Body of pancreas (tissue), 4 donors: ENCODE measurements at regions not wholly inside any gene's neighbourhood (a gene's known extent, or its start where the extent isn't known, plus 50 kb on each side); places are given as distances from the start of the nearest gene placed in this dataset.

Experiments used
- POLR2A ChIP-seq, 3 donors: fragments of 450-650 bp; IDR thresholded peaks; one replicate each; pipeline ENCODE4 v1.6.1; 2016; ENCODE audit warnings: antibody characterized with exemption in 3 of 3, mild to moderate bottlenecking in 2 of 3
- TF ChIP-seq, protein P1 (sequence below), 7 experiments: fragments of 450-650 bp in 4 of 7; fragments of 200-600 bp in 3 of 7; sonication (generic) in 3 of 7; IDR thresholded peaks; one replicate each; pipeline ENCODE4 v1.5.1; 2016 to 2019; ENCODE audit warnings: antibody characterized with exemption in 7 of 7

DNA sequence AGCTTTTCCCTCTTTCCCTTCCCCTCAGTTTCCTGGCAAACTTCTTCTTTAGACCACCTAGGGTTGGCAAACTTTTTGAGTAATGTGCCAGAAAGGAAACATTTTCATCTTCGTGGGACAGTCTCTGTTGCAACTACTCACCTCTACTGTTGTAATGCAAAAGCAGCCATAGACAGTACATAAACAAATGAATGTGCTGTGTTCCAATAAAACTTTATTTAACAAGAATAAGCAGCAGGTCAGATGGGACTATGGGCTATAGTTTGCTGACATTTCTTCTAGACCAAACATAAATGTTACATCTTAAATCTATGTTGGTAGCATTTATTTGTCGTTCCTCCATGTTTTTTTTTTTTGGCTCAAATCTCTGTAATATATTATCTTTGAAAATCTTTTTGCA, 552.4 kb downstream of the EDEM1 start:
- TF ChIP-seq, protein P1, sequence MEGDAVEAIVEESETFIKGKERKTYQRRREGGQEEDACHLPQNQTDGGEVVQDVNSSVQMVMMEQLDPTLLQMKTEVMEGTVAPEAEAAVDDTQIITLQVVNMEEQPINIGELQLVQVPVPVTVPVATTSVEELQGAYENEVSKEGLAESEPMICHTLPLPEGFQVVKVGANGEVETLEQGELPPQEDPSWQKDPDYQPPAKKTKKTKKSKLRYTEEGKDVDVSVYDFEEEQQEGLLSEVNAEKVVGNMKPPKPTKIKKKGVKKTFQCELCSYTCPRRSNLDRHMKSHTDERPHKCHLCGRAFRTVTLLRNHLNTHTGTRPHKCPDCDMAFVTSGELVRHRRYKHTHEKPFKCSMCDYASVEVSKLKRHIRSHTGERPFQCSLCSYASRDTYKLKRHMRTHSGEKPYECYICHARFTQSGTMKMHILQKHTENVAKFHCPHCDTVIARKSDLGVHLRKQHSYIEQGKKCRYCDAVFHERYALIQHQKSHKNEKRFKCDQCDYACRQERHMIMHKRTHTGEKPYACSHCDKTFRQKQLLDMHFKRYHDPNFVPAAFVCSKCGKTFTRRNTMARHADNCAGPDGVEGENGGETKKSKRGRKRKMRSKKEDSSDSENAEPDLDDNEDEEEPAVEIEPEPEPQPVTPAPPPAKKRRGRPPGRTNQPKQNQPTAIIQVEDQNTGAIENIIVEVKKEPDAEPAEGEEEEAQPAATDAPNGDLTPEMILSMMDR (IDR thresholded peaks at IDR 0.05): no peak
- no peak for TF ChIP-seq POLR2A (IDR thresholded peaks at IDR 0.05)
